Type B pancreatic cell (in vitro differentiated cells): ENCODE measurements at regions not wholly inside any gene's neighbourhood (a gene's known extent, or its start where the extent isn't known, plus 50 kb on each side); places are given as distances from the start of the nearest gene placed in this dataset.

Experiments used
- DNase-seq: peaks from one replicate; pipeline ENCODE4 v3.0.0; 2021; ENCODE audit warnings: mixed read lengths; ENCODE audit not compliant: unreplicated experiment; ENCODE audit errors: extremely low spot score
- H3K27ac Mint-ChIP-seq: 2 replicates; pipeline ENCODE4 v1.8.0; 2021; ENCODE audit warnings: mild to moderate bottlenecking, mixed read lengths
- H3K27me3 Mint-ChIP-seq: 2 replicates; pipeline ENCODE4 v1.8.0; 2021; ENCODE audit warnings: mixed read lengths
- H3K36me3 Mint-ChIP-seq: 2 replicates; pipeline ENCODE4 v1.8.0; 2021; ENCODE audit warnings: mixed read lengths
- H3K4me1 Mint-ChIP-seq: one replicate; pipeline ENCODE4 v1.8.0; 2021; ENCODE audit warnings: mixed read lengths; ENCODE audit not compliant: unreplicated experiment
- H3K4me3 Mint-ChIP-seq: 2 replicates; pipeline ENCODE4 v1.8.0; 2021; ENCODE audit warnings: mild to moderate bottlenecking, mixed read lengths
- H3K9me3 Mint-ChIP-seq: 2 replicates; pipeline ENCODE4 v1.8.0; 2021; ENCODE audit warnings: mixed read lengths
- TF ChIP-seq, protein P1 (sequence below): fragments of 200-600 bp; sonication (generic); conservative IDR thresholded peaks from 2 replicates; pipeline ENCODE4 v1.5.0; 2021; ENCODE audit warnings: antibody characterized with exemption, mild to moderate bottlenecking

GRCh38 chr12:70122804-70123203, 120.4 kb upstream of the CNOT2 start:
- Mint-ChIP-seq H3K4me3 (no peak overlapping the region), H3K27me3 (no peaks in the 10 kb centered on the region), H3K9me3 (no peaks in the 10 kb centered on the region), H3K4me1 (peaks cover 10% of the 10 kb centered on the region), H3K36me3 (no peaks in the 10 kb centered on the region), H3K27ac (no peak overlapping the region)
- no peak for DNase-seq
- TF ChIP-seq, protein P1, sequence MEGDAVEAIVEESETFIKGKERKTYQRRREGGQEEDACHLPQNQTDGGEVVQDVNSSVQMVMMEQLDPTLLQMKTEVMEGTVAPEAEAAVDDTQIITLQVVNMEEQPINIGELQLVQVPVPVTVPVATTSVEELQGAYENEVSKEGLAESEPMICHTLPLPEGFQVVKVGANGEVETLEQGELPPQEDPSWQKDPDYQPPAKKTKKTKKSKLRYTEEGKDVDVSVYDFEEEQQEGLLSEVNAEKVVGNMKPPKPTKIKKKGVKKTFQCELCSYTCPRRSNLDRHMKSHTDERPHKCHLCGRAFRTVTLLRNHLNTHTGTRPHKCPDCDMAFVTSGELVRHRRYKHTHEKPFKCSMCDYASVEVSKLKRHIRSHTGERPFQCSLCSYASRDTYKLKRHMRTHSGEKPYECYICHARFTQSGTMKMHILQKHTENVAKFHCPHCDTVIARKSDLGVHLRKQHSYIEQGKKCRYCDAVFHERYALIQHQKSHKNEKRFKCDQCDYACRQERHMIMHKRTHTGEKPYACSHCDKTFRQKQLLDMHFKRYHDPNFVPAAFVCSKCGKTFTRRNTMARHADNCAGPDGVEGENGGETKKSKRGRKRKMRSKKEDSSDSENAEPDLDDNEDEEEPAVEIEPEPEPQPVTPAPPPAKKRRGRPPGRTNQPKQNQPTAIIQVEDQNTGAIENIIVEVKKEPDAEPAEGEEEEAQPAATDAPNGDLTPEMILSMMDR, result no peak

DNA sequence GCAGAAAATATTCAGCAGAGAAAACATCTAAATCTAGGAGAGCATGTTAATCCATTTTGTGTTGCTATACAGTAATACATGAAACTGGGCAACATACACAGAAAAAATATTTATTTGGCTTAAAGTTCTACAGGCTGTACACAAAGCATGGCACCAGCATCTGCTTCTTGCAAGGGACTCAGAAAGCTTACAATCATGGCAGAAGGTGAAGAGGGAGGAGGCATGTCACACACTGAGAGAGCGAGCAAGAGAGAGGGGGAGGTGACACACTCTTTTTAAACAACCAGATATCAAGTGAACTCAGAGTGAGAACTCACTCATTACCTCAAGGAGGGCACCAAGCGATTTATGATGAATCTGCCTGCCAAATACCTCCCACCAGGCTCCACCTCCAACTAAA, 94.2 kb upstream of the CNOT2 start:
- no peak for DNase-seq
- H3K4me1 Mint-ChIP-seq, result no peaks in the 10 kb centered on the region
- H3K9me3 Mint-ChIP-seq, result no peaks in the 10 kb centered on the region
- no peaks in the 10 kb centered on the region for H3K36me3 Mint-ChIP-seq
- no peak overlapping the region for H3K4me3 Mint-ChIP-seq
- no peak overlapping the region for H3K27ac Mint-ChIP-seq
- H3K27me3 Mint-ChIP-seq, result no peaks in the 10 kb centered on the region
- TF ChIP-seq, protein P1, result no peak

DNA sequence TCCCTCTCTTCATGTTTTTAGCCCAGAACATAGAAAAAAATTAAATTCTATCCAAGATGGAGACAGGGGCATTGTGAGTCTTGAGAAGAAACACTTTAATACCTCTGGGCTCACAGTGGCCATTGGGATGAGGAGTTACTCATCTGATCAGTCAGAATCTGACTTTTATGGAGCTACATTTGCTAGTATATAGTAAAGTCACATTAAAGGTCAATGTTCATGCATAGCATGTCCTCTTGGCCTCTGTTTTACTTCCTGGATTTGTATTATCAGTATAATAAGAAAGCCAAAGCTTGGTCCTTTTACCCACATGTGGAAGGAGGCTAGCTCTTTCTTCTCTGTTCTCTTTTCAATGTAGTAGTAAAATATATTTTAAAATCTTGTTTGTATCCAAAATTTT, 93.6 kb upstream of the CNOT2 start:
- Mint-ChIP-seq H3K27me3 (no peaks in the 10 kb centered on the region), H3K36me3 (no peaks in the 10 kb centered on the region), H3K27ac (no peak overlapping the region), H3K4me1 (no peaks in the 10 kb centered on the region), H3K4me3 (no peak overlapping the region), H3K9me3 (no peaks in the 10 kb centered on the region)
- no peak for DNase-seq
- TF ChIP-seq, protein P1, result no peak

- Mint-ChIP-seq H3K27me3 (no peaks in the 10 kb centered on the region), H3K9me3 (no peaks in the 10 kb centered on the region), H3K4me1 (no peaks in the 10 kb centered on the region), H3K36me3 (no peaks in the 10 kb centered on the region), H3K27ac (no peak overlapping the region), H3K4me3 (no peak overlapping the region)
- TF ChIP-seq, protein P1, result no peak
- no peak for DNase-seq
Observed at GRCh38 chr12:70150230-70150629, 93.0 kb upstream of the CNOT2 start.

DNA sequence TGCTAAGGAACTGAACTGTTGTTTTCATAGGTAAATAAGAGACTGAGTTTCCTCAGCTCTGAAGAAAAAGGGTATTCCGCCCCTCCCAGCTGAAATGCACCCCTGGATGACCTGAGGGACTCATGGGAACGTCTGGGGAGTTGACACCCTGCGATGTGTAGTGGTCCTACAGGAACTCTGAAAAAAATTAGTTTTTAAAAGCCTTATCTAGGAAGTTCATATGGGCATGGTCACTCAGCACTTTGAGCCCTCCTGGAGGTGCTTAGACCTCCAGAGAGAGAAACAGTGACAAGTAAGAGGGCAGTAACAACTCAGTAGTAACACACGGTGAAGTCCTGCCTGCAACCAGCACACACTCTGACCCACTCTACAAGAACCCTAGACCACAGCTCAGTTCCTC, 91.2 kb upstream of the CNOT2 start:
- TF ChIP-seq, protein P1, result no peak
- Mint-ChIP-seq H3K4me3 (no peak overlapping the region), H3K9me3 (no peaks in the 10 kb centered on the region), H3K27ac (no peak overlapping the region), H3K36me3 (no peaks in the 10 kb centered on the region), H3K4me1 (no peaks in the 10 kb centered on the region), H3K27me3 (no peaks in the 10 kb centered on the region)
- DNase-seq, result no peak

DNA sequence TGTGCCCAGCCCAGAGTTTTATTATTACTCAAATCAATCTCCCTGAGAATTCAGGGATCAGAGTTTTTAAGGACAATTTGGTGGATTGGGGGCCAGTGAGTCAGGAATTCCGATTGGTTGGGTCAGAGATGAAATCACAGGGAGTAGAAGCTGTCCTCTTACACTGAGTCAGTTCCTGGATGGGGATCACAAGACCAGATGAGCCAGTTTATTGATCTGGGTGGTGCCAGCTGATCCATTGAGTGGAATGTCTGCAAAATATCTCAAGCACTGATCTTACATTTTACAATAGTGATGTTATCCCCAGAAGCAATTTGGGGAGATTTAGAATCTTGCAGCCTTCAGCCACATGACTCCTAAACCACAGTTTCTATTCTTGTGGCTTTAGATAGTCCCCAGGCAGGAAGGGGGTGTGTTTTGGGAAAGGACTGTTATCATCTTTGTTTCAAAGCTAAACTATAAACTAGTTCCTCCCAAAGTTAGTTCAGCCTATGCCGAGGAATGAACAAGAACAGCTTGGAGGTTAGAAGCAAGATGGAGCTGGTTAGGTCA, 89.1 kb upstream of the CNOT2 start:
- H3K4me1 Mint-ChIP-seq, result no peaks in the 10 kb centered on the region
- no peak overlapping the region for H3K4me3 Mint-ChIP-seq
- no peaks in the 10 kb centered on the region for H3K36me3 Mint-ChIP-seq
- H3K27me3 Mint-ChIP-seq, result no peaks in the 10 kb centered on the region
- peaks cover 5% of the 10 kb centered on the region for H3K9me3 Mint-ChIP-seq
- no peak for DNase-seq
- H3K27ac Mint-ChIP-seq, result no peak overlapping the region
- TF ChIP-seq, protein P1, result no peak
